GM13977 (cell line): ENCODE measurements at regions not wholly inside any gene's neighbourhood (a gene's known extent, or its start where the extent isn't known, plus 50 kb on each side); places are given as distances from the start of the nearest gene placed in this dataset.

ENCODE experiments used
- DNase-seq: peaks from one replicate; pipeline ENCODE4 v3.0.0; 2012; ENCODE audit warnings: low spot score
- CTCF ChIP-seq: IDR thresholded peaks from 2 replicates; pipeline ENCODE4 v1.5.1; 2012; ENCODE audit warnings: mild to moderate bottlenecking, control low read depth; ENCODE audit not compliant: insufficient read depth; ENCODE audit errors: extremely low read depth, missing control alignments
- in situ Hi-C: fragments of 300-500 bp; cut with MboI; formaldehyde crosslinking; loops from one replicate; pipeline ENCODE4 v1.12.0; 2022; ENCODE audit warnings: low sequenced_read_pairs, low pct_unique_long_range_greater_than_20kb, mixed read lengths, inconsistent platforms; ENCODE audit not compliant: unreplicated experiment

DNA sequence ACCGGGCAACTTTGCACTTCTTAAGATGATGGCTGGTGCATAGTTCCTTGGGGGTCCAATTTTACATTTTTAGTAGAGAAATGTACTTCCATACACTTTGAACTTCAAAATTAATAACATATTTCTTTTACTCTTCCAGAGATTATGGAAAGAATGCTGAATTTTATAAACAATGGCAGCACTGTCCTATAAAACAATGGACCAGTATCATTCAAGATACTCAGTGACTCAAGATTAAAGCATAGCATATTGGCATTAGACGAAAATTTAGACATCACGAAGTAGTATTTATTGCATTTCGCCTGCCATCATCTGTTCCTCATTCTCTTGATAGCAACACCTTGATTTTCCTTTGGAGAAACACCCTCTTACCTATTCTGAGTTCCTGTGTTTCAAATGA is 118.3 kb upstream of the ATF7IP start:
- no peak for TF ChIP-seq CTCF
- in situ Hi-C loops: no loop called here
- no peak for DNase-seq

- DNase-seq: no peak
- no peak for TF ChIP-seq CTCF
- in situ Hi-C loops: no loop called here
Measured at GRCh38 chr12:14249368-14249767, 116.1 kb upstream of the ATF7IP start.

DNA sequence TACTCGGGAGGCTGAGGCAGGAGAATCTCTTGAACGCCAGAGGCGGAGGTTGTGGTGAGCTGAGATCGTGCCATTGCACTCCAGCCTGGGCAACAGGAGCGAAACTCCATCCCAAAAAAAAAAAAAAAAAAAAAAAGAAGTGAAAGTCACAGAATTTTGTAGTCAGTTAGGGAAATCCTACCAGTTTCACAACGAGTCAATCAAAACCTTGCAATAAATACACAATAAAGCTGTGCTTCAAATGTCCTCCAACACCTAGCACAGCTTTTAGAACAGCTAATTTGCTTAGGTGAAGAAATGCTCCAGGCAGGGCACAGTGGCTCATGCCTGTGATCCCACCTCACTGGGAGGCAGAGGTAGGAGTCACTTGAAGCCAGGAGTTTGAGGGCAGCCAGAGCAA is 112.8 kb upstream of the ATF7IP start:
- no peak for DNase-seq
- no peak for TF ChIP-seq CTCF
- in situ Hi-C loops: loop anchor here (10.0 kb wide), 1 partner anchor 112 kb away; the partner anchor contains the start of gene ATF7IP

- in situ Hi-C loops: loop anchor here (10.0 kb wide), 1 partner anchor 111 kb away; the partner anchor contains the start of gene ATF7IP
- no peak for DNase-seq
- TF ChIP-seq CTCF: no peak
Measured at GRCh38 chr12:14253496-14253895, 112.0 kb upstream of the ATF7IP start.

DNA sequence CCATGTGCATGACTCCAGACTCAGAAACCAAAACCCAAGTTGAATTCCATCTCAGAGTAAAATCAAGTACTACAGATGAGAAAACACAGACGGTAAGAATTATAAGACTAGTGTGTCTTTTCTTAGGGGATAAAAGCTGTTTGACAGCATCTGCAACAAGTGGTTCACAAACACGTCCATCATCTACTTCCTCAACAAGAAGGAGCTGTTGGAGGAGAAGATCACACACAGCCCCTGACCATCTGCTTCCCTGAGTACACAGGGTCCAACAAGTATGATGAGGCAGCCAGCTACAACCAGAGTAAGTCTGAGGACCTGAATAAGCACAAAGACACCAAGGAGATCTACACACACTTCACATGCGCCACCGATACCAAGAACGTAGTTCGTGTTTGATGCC is 110.7 kb upstream of the ATF7IP start:
- in situ Hi-C loops: loop anchor here (10.0 kb wide), 1 partner anchor 110 kb away; the partner anchor contains the start of gene ATF7IP
- DNase-seq: no peak
- no peak for TF ChIP-seq CTCF

DNA sequence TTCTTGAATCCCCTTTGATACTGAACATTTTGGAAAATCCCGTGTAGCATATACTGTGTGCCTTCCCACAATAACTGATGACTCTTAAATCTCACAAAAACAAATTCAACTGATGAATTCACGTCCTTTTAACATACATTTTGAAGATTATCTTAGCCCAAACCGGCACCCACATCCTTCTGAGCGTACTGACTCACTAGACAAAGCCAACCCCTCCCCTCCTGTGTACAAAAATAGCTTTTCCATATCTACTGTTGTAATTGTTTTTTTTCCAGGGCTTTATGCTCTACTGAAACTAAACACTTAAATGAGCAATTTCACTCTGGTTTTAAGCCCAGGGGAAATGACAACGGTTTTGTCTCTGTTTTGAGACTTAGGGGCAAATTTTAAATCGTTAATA is 109.4 kb upstream of the ATF7IP start:
- in situ Hi-C loops: loop anchor here (10.0 kb wide), 1 partner anchor 109 kb away; the partner anchor contains the start of gene ATF7IP
- DNase-seq: no peak

More for the DNA sequence above, 109.4 kb upstream of the ATF7IP start:
- no peak for TF ChIP-seq CTCF
